OCI-LY7 (cell line): ENCODE measurements at regions not wholly inside any gene's neighbourhood (a gene's known extent, or its start where the extent isn't known, plus 50 kb on each side); places are given as distances from the start of the nearest gene placed in this dataset.

Source experiments
- BruUV-seq: library from RNA; stranded (reverse); fragments of 400-500 nt; replicated peaks from 2 replicates; lab custom pipeline; 2021; lab: Mats Ljungman, UMichigan
- CTCF ChIA-PET: fragments of 300-600 bp; sonication (Branson Sonifier 250); formaldehyde crosslinking; loops from one replicate; lab custom pipeline; 2022; ENCODE audit warnings: antibody characterized with exemption; ENCODE audit not compliant: unreplicated experiment; lab: Charles Lee
- POLR2A ChIA-PET: fragments of 300-600 bp; sonication (Branson Sonifier 250); formaldehyde crosslinking; loops from one replicate; lab custom pipeline; 2022; ENCODE audit warnings: antibody characterized with exemption; lab: Charles Lee
- DNase-seq: peaks from one replicate; pipeline ENCODE4 v3.0.0-alpha.2; 2015; ENCODE audit warnings: low spot score
- H2AFZ ChIP-seq: fragments of 200-600 bp; sonication (generic), shearing (Covaris generic); 2 replicates; pipeline ENCODE4 v1.6.1; 2014; ENCODE audit warnings: mild to moderate bottlenecking, antibody characterized with exemption, low read length, moderate library complexity
- H3K27ac ChIP-seq: fragments of 200-600 bp; sonication (generic); 2 replicates; pipeline ENCODE4 v1.5.1; 2014; ENCODE audit warnings: mixed run types, low read depth, mild to moderate bottlenecking, moderate library complexity, low read length, inconsistent platforms; ENCODE audit not compliant: poor library complexity, severe bottlenecking
- H3K36me3 ChIP-seq: fragments of 200-600 bp; sonication (generic); 2 replicates; pipeline ENCODE4 v1.6.1; 2014; ENCODE audit warnings: mild to moderate bottlenecking, antibody characterized with exemption, low read length, moderate library complexity, mixed read lengths; ENCODE audit not compliant: insufficient read depth
- H3K4me1 ChIP-seq: fragments of 200-600 bp; sonication (generic); 2 replicates; pipeline ENCODE4 v1.5.1; 2014; ENCODE audit warnings: mild to moderate bottlenecking, low read length; ENCODE audit not compliant: insufficient read depth, poor library complexity, severe bottlenecking
- H3K4me2 ChIP-seq: fragments of 200-600 bp; sonication (generic); 2 replicates; pipeline ENCODE4 v1.6.1; 2014; ENCODE audit warnings: mild to moderate bottlenecking, low read length
- H3K4me3 ChIP-seq: fragments of 200-600 bp; sonication (generic); 2 replicates; pipeline ENCODE4 v1.5.1; 2014; ENCODE audit warnings: mild to moderate bottlenecking, low read depth, low read length; ENCODE audit not compliant: poor library complexity, severe bottlenecking
- H3K79me2 ChIP-seq: fragments of 200-600 bp; sonication (generic); 2 replicates; pipeline ENCODE4 v1.6.1; 2016; ENCODE audit warnings: low read depth, mild to moderate bottlenecking, low read length, moderate library complexity, mixed read lengths; ENCODE audit not compliant: insufficient read depth
- H3K9me2 ChIP-seq: fragments of 200-600 bp; sonication (generic); 2 replicates; pipeline ENCODE4 v1.6.1; 2016; ENCODE audit warnings: mild to moderate bottlenecking, low read length, mixed read lengths; ENCODE audit not compliant: insufficient read depth
- H3K9me3 ChIP-seq: fragments of 200-600 bp; sonication (generic); 2 replicates; pipeline ENCODE4 v1.6.1; 2014; ENCODE audit warnings: mild to moderate bottlenecking, mixed run types, low read length, mixed read lengths
- H4K20me1 ChIP-seq: fragments of 200-600 bp; sonication (generic); 2 replicates; pipeline ENCODE4 v1.6.1; 2014; ENCODE audit warnings: mild to moderate bottlenecking, antibody characterized with exemption, low read length, moderate library complexity, mixed read lengths; ENCODE audit not compliant: insufficient read depth
- EZH2phosphoT487 ChIP-seq: fragments of 200-600 bp; sonication (generic); IDR thresholded peaks from 2 replicates; pipeline ENCODE4 v1.6.1; 2018; ENCODE audit warnings: low read depth, borderline replicate concordance, mild to moderate bottlenecking, mixed run types, antibody characterized with exemption, low read length, moderate library complexity, mixed read lengths
- intact Hi-C: fragments of 100-400 bp; cut with micrococcal nuclease; formaldehyde crosslinking; loops from one replicate; pipeline ENCODE4 v1.10.0; 2022; ENCODE audit not compliant: unreplicated experiment
- TF ChIP-seq, protein P1 (sequence below): fragments of 200-600 bp; sonication (generic); conservative IDR thresholded peaks from 2 replicates; pipeline ENCODE4 v1.5.1; 2014; ENCODE audit warnings: mild to moderate bottlenecking, antibody characterized with exemption, low read length, moderate library complexity, mixed read lengths

- Histone ChIP-seq H3K4me1 (no peaks in the 10 kb centered on the region), H3K4me3 (no peak overlapping the region), H3K36me3 (no peaks in the 10 kb centered on the region), H3K79me2 (no peaks in the 10 kb centered on the region), H3K9me2 (no peaks in the 10 kb centered on the region), H4K20me1 (no peaks in the 10 kb centered on the region), H3K9me3 (no peaks in the 10 kb centered on the region), H2AFZ (no peak overlapping the region), H3K27ac (no peak overlapping the region), H3K4me2 (no peak overlapping the region)
- ChIA-PET POLR2A (interaction anchor here (0.6 kb wide), 1 partner anchor 259 kb away, joined by 7 read pairs; no protein-coding TSS in a partner anchor), CTCF (interaction anchor here (0.6 kb wide), 1 partner anchor 16 kb away, joined by 3 read pairs; no protein-coding TSS in a partner anchor)
- no peak for DNase-seq
- BruUV-seq: no TSS peak
- TF ChIP-seq, protein P1, sequence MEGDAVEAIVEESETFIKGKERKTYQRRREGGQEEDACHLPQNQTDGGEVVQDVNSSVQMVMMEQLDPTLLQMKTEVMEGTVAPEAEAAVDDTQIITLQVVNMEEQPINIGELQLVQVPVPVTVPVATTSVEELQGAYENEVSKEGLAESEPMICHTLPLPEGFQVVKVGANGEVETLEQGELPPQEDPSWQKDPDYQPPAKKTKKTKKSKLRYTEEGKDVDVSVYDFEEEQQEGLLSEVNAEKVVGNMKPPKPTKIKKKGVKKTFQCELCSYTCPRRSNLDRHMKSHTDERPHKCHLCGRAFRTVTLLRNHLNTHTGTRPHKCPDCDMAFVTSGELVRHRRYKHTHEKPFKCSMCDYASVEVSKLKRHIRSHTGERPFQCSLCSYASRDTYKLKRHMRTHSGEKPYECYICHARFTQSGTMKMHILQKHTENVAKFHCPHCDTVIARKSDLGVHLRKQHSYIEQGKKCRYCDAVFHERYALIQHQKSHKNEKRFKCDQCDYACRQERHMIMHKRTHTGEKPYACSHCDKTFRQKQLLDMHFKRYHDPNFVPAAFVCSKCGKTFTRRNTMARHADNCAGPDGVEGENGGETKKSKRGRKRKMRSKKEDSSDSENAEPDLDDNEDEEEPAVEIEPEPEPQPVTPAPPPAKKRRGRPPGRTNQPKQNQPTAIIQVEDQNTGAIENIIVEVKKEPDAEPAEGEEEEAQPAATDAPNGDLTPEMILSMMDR: no peak
- no peak for TF ChIP-seq EZH2phosphoT487
- intact Hi-C loops: no loop called here
Observed at GRCh38 chr11:126113012-126113411, 50.3 kb upstream of the CDON start.

DNA sequence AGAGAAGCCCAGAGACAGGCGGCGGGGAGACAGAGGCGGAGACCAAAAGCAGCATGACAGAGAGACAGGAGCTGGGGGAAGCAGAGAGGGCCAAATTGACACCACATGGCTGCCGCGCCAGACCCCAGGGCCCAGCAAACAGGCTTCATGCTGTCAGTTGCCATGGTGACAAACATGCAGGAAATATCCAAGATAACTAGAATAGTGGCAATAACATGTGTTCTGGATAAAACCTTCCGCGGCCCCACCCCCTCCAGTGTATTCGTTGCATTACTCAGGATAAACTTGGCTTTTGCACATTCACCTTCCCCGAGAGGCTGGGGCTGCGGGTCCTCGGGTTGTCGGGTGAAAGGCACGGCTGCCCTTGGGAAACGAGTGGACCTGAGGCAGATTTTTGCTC, 49.9 kb upstream of the CDON start:
- intact Hi-C loops: no loop called here
- no TSS peak for BruUV-seq
- POLR2A ChIA-PET: interaction anchor here (0.6 kb wide), 1 partner anchor 258 kb away, joined by 7 read pairs; no protein-coding TSS in a partner anchor

More for the DNA sequence above, 49.9 kb upstream of the CDON start:
- CTCF ChIA-PET: no interaction called here
- no peak for TF ChIP-seq EZH2phosphoT487
- TF ChIP-seq, protein P1: no peak
- H3K36me3 ChIP-seq: no peaks in the 10 kb centered on the region
- no peak overlapping the region for H3K4me3 ChIP-seq
- H3K9me2 ChIP-seq: no peaks in the 10 kb centered on the region
- H4K20me1 ChIP-seq: no peaks in the 10 kb centered on the region
- DNase-seq: no peak
- no peak overlapping the region for H2AFZ ChIP-seq
- no peaks in the 10 kb centered on the region for H3K9me3 ChIP-seq
- no peaks in the 10 kb centered on the region for H3K79me2 ChIP-seq
- no peak overlapping the region for H3K4me2 ChIP-seq
- H3K4me1 ChIP-seq: no peaks in the 10 kb centered on the region
- no peak overlapping the region for H3K27ac ChIP-seq
